HCEC 1CT (cell line): ENCODE measurements at regions not wholly inside any gene's neighbourhood (a gene's known extent, or its start where the extent isn't known, plus 50 kb on each side); places are given as distances from the start of the nearest gene placed in this dataset.
"Not testable (repeated sequence)": the region's sequence is repeated elsewhere in the genome, so short reads cannot be mapped to it uniquely, and the experiment has no call there.

Source experiments
- DNase-seq: peaks from one replicate; pipeline ENCODE4 v3.0.0-alpha.2; 2017

DNA sequence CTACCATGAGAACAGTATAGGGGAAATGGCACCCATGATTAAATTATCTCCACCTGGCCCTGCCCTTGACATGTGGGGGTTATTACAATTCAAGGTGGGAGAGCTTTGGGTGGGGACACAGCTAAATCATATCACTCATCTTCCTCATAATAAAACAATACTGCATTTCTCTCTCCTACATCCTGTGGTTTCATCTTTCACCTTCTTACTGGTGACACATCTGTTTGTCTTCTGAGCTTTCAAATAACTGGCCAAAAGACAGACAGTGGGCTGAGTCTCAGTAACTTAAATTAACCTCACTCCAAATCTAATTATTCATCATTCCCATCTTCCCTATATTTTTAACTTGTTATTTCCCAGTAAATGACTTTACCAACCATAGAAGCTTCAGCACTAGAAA lies 729.7 kb upstream of the USP15 start:
- no peak for DNase-seq

DNA sequence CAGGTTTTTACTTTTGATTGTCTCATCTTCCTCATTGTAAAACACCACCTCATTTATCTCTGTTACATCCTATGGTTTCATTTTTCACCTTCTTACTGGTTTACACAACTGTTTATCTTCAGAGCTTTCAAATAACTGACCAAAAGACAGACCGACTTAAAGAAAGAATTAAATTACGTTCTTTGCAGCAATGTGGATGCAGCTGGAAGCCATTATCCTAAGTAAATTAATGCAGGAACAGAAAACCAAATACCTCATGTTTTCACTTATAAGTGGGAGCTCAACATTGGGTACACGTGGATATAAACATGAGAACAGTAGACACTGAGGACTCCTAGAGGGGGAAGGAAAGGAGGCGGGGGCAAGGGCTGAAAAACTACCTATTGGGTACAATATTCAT lies 729.0 kb upstream of the USP15 start:
- DNase-seq: no peak

DNA sequence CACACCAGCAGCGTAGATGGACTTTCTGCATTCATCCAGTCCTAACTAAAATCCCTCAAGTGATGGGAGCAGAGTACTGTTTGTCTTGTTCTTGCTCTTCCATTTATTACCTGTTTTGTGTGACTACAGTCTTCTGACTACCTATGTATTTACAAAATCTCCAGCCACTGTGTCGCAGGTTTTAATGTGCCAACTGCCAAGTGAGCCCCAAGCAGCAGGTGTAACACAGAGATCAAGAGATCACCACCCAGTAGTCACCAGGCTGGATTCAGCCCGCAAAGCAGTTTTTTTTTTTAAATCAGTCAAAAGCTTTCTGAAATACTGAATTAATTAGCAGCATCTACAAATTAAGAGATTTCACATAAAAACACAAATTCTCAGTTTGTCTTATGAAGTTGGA lies 724.1 kb upstream of the USP15 start:
- no peak for DNase-seq

DNA sequence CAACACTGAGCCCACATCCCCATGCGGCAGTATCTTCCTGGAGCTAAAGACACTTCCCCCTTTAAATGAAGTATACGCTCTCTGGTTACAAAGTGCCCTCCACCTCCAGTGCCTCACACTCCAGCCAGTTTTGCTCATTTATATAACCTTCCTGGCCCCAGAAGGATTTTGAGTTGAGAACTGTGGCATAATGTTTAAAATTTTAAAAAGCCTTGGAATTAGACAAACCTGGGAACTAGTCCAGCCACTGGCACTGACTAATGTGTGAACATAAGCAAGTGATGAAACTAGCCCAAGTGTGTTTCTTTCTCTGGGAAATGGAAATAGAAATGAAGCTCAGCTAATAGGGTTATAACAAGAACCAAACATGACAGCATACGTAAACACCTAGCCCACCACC lies 723.7 kb upstream of the USP15 start:
- DNase-seq: no peak

DNA sequence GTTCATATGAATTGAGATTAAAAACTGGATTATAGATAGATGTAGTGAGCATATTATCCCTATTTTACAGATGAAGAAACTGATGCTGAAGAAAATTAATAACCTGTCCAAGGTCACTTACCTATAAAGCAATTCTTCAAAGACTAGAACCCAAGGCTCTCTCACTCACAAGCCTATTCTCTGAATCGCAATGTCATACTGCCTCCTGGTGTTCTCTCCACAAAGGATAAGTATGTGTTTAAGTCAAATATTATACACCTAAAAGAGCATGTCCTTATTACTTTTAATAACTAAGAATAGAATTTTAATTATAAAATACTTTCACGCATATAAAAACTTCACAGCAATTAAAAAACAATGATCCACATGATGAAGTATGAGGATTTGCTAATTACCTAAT lies 721.3 kb upstream of the USP15 start:
- DNase-seq: no peak

DNA sequence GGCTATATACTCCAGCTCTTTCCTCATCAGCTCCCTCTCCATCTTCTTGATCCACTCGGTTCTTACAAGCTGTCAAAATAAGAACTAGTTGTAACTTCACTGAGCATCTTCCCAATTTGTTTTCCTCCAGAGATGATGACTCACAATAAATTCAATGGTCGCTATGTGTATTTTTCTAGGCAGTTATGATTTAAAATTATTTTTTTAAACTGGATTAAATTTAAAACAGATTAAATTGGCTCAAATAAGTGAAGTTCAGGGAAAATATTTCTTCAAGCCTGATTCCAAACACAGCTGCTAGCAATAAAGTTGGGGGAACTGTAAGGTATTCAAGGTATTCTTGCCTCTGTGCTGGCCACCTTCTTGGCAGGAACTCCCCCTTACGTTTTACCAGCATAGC lies 717.7 kb upstream of the USP15 start:
- DNase-seq: no peak

DNA sequence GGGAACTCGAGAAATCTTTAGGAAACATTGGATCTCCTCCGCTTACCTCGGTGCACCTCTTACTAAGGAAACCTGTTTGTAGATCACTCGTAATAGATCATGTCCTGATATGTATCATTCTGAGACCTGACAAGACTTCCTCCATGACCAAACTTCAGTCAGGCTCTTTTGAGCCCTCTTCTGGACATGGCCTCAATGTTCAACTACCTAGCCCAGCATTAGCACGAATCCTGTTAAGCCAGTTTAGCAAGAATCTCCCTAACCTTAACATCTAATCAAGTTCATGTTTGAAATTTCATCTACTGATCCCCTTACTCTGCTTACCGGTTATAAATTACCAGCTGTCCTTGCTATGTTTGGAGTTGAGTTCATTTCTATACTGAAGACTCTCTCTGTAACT lies 713.9 kb upstream of the USP15 start:
- no peak for DNase-seq

DNA sequence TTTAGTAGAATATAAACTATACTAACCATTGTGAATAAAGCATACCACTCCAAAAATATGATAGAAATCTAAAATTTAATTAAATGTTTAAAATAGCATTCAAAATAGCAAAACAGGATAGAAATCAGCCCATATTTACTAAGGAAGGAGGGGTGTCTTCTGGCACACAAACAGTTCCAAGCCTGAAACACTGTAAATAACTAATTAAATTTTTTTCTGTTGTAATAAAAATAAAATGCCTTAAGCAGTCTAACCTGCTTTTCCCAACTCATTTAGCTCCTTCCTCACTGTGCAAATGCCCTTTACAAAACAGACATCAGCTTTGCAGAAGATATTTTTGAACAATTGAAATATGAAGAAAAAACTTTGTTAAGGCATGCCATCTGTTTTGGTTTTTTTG lies 707.1 kb upstream of the USP15 start:
- no peak for DNase-seq

DNA sequence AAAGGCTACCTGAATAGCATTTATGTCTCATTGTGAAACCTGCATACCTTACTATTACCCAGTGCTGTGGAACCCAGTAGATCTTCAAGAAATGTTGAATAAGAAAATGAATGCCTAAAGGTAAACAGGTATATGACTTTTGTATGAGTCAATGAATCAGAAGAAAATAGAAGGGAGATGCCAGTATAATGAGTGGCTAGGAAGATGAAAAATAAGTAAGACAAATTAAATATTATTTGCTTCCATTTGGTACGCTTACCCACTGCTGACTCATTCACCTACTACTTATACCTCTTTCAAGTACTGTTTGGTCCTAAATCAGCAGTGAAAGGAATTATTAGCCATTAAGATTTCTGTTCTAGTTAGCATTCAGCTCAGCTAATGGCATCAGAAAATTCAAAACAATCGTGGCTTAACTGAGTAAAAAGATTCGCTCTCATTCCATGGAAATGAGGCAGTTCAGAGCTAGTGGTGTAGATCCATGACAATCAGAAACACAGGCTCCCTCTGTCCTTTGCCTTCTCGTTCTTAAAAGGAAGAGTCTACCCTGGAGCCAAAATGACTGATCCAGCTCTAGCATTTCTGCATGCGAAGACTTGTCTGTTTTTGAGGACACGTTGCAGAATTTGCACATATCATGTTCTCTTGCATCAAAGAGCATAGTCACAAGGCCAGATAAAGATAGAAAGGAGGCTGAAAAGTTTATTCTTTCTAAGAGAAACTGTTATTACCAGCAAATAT lies 705.8 kb upstream of the USP15 start:
- DNase-seq: no peak

DNA sequence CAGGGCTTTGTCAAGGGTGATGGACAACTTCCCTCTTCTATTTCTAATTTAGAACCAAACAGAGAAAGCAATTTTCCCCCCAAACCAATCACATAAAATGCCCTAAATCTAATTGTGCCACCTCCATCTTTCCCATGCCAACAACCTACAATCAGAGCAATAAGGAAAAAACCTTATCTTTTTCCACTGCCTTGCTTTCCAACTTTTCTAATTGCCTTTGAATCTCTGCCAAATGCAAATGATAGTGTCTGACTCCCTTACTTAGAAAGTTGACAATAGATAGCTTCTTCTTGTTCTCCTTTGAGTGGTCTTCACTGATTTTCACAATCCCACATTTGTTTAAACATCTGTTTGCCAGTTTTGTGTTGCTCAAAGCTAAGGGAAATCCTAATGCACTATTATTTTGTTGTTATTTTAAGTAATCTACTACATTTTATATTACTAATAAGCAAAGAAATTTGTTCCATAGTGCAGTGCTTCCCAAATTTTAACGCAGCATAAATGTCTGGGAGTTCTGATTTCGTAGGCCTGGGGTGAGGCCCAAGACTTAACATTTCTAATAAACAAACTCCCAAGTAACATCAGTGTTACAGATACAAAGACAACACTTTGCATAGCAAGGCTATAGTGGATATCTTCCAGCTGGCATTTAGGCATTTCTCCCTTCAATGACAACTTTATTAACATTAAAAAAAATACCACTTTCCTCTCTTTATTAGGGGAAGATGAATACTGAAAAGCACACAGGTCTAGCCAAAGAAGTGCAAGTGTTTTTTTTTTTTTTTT lies 696.3 kb upstream of the USP15 start:
- DNase-seq: no peak

DNA sequence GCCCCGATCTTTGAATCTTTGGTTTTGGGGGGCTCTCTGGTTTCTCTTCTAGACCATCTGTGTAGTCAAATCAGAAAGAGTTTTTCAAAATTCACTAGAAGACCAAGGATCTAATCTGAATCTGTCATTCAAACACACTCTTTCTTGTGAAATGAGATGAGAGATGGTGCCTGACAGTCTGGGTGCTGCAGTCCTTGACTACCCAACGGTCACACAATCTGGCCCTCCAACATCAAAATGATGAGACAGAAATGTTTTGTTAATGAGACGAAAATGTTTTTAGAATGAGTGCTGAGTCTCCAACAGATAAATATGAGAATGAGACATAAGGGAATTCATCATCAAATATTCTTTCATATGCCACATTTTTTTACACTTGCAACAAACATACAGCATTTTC lies 695.7 kb upstream of the USP15 start:
- DNase-seq: no peak

DNA sequence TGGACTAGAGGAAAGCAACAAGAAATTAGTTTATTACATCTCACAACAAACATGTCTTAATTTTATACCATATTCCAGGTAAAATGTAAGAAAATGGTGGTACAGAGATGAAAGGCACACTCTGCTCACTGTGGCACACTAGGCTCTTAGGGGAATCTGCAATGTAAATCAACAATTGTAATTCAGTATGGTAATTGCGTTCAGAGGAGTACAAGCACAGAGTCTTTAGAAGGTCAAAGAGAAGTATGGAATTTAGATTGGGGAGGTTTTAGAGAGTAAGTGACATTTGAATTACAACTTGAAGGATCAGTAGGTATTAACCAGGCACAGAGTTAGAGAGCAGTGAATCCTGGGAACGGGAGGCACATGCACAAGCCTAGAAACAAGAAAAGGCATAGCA lies 694.0 kb upstream of the USP15 start:
- no peak for DNase-seq

DNA sequence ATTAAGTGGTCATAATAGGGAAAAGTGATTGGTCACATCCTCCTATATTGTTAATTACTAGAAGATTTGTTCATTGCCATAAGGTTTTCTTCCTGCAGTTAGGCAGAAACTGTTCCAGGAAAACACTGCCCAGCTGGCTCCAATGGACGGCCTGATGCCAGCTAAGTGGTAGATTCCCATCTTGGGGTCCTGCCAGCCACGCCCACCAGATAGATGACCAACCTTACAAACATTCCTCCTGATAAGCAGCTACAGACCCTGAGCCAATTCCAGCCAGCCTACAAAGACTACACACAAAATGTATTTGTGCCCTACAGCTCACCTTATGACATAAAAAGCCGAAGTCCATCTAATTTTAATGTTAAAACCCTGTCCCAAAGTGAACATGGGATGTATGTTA lies 685.9 kb upstream of the USP15 start:
- no peak for DNase-seq

DNA sequence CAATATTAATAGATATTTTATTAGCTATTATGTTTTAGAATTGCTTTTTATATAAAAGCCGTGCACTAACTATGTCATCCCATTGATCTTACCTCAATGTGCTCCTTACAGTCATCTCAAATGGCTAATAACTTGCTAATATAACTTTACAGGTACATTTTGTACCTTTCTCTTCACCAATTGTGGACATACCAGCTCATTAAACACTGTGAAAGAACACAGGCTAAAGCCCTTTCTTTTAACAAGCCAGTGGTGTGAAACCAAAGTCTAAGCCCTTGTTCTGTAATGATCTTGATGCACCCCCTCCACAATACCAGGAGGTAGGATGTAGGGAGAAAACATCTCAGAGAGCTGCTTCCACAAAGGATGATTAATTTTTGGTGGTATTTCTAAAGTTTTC lies 675.3 kb upstream of the USP15 start:
- DNase-seq: no peak

DNA sequence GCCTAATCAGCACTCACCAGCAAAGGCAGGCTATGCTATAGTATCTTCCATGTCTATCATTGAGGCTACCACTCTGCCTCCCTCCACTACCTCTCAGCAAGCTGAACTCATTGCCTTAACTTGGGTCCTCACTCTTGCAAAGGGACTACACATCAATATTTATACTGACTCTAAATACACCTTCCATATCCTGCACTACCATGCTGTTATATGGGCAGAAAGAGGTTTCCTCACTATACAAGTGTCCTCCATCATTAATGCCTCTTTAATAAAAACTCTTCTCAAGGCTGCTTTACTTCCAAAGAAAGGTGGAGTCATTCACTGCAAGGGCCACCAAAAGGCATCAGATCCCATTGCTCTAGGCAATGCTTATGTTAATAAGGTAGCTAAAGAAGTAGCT lies 669.3 kb upstream of the USP15 start:
- not testable (repeated sequence) for DNase-seq

DNA sequence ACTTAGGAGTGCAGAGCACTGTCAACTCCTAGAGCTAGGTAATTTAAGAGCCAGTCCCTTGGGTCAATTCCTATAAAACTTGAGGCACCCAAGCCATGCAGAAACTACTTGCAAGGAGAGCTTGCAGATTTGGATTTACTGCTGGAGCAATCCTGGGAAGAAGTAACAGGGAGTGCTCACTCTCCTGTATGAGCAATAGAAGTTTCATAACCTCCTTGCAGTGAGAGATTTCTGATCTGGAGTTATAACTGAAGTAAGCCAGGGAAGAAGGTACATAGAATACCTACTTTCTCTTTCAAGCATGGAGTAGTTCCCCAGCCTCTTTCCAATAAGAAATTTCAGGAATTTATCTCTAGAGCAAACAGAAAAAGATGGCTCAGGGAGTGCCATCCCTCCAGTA lies 650.1 kb upstream of the USP15 start:
- no peak for DNase-seq

DNA sequence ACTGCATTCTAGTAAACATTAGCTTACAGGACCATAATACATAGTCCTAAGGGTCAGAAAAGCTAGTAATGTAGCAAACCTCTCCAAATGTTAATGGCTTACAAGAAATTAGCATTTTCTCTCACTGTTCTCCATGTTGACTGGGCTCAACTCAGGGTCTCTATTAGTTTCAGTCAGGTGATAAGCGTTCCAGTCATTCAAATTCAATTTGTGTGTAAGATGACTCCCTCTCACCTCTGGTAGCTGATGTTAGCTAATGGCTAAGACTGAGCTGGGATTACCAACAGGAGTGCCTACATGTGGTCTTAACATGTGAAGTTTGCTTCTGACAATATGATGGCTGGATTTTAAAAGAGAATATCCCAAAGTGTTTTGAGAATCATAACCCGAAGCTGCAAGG lies 630.5 kb upstream of the USP15 start:
- DNase-seq: no peak

DNA sequence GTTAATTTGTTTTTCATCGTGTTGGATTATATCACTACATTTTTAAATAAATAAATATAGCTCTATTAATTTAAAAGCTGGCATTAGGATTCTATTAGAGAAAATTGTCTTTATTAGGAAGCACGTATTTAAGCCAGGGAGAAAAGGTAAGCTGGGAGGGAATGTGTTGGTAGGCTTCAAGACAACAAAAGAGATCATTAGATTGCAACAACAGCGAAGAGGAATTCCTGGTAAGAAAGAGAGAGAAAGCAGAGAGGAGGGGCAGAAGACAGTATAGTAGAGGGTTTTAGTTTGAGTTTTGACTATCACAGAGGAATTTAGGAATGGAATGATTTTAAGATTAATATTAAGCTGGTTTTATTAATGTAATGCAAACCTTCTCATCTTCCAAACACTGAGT lies 613.6 kb upstream of the USP15 start:
- DNase-seq: no peak

DNA sequence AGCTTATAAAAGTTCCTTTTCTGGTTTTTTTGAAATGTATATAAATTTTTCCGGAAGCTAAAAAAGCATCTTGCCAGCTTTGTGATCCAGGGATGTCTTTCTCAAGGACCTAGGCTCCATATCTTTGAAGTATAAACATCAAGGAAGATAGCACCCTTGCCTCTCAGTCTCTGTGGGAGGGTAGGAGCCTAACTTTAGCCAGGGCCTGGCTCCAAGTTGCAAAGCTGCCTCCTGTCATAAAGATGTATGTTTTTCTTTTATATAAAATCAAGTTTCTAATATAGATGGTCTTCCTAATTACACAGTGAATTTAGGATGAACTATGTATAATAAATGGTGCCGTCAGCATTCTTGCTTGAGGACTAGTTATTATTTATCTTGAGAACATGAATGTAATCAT lies 612.6 kb upstream of the USP15 start:
- DNase-seq: no peak

DNA sequence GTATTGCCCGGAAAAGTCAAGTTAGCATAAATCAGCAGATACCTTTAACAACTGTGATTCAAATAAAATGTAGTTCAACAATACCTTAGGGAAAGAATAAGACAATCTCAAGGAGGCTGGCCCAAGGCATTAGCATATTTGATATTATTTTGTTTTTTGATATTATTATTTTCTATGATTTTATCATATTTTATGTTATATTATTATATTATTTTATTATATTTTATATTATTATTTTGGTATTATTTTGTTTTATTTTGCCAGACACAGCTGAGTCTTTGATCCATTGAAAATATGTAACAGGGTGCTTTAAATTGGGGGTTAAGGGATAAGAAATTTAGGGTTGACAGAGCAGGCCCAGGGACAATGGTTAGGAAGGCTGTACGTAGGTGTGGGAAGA lies 607.9 kb upstream of the USP15 start:
- DNase-seq: no peak

DNA sequence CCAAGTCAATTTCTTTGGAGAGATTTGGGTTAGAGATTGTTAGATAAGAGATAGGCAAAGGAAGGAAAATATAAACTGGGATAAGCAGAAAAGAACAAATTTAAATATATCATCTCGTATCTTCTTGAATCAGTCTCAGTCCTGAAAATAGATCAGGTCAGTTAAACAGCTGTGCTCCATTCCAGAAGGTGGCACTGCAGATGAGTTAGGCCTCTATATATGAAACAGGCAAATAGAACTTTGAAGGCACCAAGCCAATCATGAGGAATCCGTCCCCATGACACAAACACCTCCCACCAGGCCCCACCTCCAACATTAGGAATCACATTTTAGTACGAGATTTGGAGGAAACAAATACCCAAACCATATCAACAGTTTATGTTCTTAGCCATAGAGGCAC lies 605.5 kb upstream of the USP15 start:
- DNase-seq: no peak

DNA sequence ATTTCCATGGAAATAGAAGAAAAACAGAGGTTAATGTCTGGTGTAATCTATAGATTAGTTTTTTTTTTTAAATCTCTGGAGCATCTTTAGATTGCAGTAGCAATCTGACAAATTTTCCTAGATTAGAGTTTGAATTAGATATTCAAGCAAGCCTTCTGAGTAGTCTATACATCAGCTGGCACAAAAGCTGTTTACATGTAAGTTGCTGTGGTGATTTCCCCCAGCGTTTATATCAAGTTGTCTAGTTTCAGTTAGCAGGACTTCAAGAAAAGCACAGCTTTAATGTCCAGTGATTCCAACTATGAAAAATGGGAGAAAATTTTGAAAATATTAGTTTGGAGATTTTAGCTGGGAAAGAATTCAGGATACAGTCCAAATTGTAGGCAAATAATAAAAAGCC lies 605.0 kb upstream of the USP15 start:
- DNase-seq: no peak

DNA sequence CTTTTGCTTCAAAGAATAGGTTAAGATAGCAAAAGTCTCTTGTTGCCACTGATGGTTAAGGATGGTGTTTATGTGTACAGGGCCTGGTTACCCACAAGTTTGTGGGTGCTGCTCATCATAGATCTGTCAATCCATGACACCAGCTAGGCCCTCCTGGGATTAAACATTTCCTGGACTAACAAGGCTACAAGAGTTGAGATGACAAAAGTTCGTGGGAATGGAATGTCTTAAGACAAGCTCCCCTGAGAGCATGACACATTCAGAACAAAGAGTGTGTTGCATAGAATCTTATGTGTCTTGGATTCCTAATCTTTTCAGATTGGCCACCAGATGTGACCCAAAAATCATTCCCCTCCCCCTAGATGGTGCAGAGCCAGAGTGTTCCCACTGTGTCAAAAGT lies 592.5 kb upstream of the USP15 start:
- no peak for DNase-seq

DNA sequence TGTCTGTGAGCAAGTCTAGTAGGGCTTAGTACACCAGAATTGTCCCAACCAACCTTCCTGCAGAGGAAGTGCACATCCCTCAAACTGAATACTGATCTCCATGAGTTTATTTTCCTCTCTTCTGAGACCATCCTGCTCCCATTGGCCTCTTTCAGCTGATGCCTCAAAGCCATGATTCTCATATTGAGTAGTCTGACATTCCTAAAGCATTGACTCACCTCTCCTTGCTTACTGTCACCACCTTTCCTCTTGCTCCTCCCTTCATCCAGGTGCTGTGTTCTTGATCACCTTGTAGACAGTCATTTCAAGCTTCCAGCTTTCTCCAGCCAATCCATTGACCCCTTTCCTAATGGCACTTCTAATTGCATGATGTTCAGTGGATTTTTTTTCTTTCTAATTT lies 583.7 kb upstream of the USP15 start:
- no peak for DNase-seq

DNA sequence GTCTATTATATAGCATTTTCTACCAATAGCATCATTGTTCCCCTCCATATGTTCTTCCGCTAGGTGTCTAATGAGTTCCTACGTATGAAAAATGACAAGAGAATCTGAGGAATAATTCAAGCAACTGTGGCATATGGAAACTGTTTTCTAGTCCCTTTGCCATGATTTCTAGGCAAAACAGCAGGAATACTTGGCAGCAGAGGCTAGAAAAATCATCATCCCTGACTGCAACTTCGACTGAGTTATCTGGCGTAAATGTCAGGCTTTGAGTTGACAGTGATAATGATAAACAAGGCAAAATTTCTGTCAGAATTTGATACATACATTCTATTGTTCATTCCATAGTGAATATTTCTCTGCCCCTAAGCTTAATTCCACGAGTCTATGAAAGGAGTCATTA lies 572.8 kb upstream of the USP15 start:
- no peak for DNase-seq
